Activated effector memory CD4-positive, alpha-beta T cell treated with anti-CD3 and anti-CD28 coated beads, Interleukin-2, amount 50 U/mL, for 16 hours (primary cell): ENCODE measurements at regions not wholly inside any gene's neighbourhood (a gene's known extent, or its start where the extent isn't known, plus 50 kb on each side); places are given as distances from the start of the nearest gene placed in this dataset.
"Not testable (repeated sequence)": the region's sequence is repeated elsewhere in the genome, so short reads cannot be mapped to it uniquely, and the experiment has no call there.

Experiments
- DNase-seq: peaks from one replicate; pipeline ENCODE4 v3.0.0-alpha.2; 2020

GRCh38 chr5:82596451-82596850, 318.3 kb upstream of the RPS23 start:
- no peak for DNase-seq

GRCh38 chr5:82595113-82595512, 317.0 kb upstream of the RPS23 start:
- DNase-seq, result no peak

DNA sequence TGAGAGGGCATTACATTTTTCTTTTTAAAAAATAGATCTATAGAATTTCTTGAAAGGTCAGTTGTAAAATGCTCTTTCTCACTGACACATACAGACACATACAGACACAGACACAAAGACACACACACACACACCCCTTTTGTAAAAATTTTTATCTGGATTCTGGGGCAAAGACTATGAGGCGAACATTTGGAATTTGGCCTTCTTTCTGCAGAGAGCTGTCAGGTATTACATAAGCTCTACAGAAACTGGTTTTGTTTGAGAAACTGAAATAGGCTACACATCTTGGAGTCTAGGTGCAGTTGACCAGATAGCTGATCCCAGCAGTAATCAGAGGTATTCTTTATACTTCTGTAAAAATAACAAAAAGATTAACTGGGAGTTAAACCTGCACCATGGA, 315.9 kb upstream of the RPS23 start:
- DNase-seq, result no peak

DNA sequence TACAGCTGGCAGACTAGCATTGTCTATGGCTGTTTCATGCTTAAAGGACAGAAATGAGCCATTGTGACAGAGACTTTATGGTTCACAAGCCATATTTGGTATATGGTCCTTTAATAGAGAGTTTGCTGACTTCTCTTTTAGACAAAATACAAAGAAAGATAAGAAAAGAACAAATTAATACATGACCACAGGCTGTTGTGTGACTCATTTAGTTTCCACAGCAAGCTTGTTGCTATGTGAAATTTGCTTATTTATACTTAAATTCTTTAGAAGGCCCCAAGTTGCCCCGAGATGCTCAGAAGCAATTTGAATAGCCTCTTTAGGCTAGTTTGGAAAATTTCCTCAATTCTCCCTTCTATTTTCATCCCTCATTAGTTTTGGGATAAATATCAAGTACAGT, 315.3 kb upstream of the RPS23 start:
- no peak for DNase-seq

- DNase-seq, result no peak
Measured at GRCh38 chr5:82591021-82591515, 312.9 kb upstream of the RPS23 start.

GRCh38 chr5:82590112-82590511, 312.0 kb upstream of the RPS23 start:
- DNase-seq, result no peak

DNA sequence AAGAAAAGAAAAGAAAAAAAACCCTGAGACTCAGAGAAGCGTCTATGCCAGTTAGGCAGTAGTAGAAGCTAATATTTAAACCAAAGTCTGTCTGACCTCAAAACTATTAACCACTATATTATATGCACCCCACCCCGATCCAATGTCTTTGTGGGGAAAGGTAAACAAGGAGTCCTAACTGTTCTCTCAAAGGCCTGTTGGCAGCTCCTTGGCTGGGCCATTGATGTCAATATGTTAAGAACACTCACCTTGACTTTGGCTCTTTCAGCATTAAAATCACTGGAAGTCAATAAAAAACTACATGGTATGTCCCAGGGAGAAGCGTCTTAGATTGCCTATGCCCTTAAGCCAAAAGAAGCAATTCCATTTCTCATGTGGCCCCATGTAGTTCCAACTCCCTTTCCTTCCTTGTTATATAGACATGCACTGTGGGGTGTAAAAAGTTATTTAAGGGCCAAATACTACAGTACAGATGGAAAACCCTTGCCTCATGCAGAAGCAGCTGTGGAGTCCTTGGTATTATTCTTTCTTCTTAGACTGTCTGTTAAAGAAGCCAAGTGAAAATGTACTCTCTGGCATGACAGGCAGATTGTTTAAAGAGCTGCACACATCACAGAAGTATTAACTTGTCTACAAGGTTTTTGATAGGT, 308.6 kb upstream of the RPS23 start:
- DNase-seq, result no peak

- DNase-seq, result no peak
Measured at GRCh38 chr5:82586181-82586580, 308.0 kb upstream of the RPS23 start.

- no peak for DNase-seq
Measured at GRCh38 chr5:82584631-82585030, 306.5 kb upstream of the RPS23 start.

GRCh38 chr5:82583331-82583730, 305.2 kb upstream of the RPS23 start:
- DNase-seq, result not testable (repeated sequence)

DNA sequence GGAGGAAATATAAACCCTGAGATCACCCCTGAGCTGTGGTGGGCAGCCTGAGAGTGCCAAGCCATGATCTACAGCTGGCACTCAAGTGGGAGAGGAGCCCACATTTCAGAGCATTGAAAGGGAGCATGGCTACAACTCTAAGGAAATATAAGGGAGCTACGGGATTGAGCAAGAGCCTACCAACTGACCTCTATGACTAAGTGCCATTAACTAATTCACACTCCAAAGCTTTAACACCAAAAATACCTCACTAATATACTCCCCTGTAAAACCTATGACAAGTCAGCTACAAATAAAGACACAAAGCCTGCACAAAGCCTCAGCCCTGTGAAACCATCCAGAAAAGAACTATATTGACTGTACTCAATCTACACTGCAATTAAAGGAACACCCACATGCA, 286.8 kb upstream of the RPS23 start:
- DNase-seq, result no peak

- no peak for DNase-seq
Measured at GRCh38 chr5:82563745-82564144, 285.6 kb upstream of the RPS23 start.

- DNase-seq, result no peak
Measured at GRCh38 chr5:82562696-82563240, 284.6 kb upstream of the RPS23 start.

DNA sequence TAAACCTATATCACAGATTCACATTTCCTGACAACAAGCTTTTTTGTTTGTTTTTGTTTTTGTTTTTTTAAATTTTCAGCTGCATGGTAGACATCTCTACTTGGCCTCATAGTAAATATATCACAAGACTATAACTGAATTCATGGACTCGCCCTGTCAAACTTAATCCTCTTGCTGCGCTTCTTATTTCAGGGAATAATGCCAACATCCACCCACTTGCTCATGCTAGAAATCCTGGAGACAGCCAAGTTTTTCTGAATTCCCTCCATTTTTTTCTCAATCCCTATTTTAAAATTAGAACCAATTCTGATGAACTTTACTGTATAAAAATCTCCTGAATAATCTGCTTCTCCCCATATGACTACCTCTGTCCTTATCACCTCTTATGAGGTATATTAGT, 283.6 kb upstream of the RPS23 start:
- no peak for DNase-seq

- DNase-seq, result no peak
Measured at GRCh38 chr5:82560969-82561368, 282.8 kb upstream of the RPS23 start.

GRCh38 chr5:82560561-82560960, 282.4 kb upstream of the RPS23 start:
- DNase-seq, result no peak

DNA sequence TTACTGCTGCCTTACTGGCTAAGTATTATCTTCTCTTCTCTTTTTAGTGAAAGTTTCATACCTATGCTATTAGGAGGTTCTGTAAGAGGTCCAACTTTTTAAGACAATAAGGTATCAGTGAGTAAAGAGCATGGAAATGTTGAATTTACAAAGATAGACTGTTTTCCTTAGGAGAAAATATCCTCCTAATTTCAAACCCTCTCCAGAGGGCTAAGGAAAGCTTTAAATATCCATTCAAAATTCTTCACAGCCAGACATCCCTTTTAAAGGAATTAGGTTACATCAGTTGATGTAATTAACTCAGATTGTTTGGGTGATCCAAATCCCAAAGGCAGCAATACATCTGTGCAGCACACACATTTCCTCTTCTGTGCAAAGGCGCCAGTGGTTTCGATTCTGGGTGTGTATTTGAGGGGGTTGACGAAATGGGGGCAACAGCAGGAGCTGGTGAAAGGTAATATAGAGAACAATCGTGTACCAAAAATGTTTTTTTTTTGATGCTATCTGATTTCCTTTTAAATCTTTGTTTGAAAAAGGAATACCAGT, 273.8 kb upstream of the RPS23 start:
- no peak for DNase-seq

GRCh38 chr5:82551192-82551591, 273.0 kb upstream of the RPS23 start:
- no peak for DNase-seq

GRCh38 chr5:82549263-82549662, 271.1 kb upstream of the RPS23 start:
- DNase-seq, result no peak

- DNase-seq, result no peak
Measured at GRCh38 chr5:82544004-82544403, 265.9 kb upstream of the RPS23 start.

DNA sequence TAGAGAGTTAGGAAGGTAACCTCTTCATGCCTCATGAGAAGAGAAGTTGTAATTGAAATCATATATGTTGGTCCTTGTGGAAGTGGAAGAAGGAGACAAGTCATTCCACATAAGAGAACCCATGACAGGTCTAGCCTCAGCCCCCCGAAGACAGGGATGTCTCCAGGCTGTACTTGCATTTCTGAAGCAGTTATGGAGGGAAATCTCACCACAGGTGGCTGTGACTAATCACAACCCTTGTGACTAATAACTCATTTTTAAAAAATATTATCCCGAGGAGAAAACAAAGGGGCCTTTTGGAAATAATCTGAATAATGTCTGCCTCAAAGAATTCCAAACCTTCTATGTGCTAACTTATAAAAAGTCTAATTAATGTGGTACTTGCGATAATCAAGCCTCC, 262.1 kb upstream of the RPS23 start:
- no peak for DNase-seq

GRCh38 chr5:82538339-82539034, 260.3 kb upstream of the RPS23 start:
- DNase-seq, result no peak

DNA sequence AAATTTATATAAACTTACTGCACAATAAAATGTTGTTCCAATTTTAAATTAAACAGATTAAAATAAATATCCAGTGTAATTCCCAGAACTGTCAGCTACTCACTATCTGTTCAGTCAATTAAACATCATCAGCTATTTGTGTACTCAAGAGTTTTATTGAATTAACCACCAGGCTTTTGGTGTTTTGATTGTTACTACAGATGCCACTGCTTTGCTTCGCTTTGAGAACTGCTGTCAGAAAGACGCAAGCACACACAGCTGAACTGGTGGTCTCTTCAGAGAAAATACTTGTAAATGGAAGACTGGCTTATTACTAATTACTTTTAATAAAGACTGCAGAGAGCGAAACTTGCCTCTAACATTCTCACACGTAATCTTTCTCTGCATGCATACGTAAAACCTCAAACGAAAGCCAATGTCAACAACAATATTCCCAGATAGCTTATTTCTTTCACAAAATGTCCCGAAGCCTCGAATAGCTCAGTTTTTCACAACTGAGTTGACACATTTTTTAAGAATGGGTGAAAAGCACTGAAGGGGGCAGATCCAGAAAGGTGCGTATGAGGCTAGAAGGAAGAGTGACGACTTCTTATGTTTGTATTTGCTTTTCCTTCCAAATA, 259.6 kb upstream of the RPS23 start:
- no peak for DNase-seq

DNA sequence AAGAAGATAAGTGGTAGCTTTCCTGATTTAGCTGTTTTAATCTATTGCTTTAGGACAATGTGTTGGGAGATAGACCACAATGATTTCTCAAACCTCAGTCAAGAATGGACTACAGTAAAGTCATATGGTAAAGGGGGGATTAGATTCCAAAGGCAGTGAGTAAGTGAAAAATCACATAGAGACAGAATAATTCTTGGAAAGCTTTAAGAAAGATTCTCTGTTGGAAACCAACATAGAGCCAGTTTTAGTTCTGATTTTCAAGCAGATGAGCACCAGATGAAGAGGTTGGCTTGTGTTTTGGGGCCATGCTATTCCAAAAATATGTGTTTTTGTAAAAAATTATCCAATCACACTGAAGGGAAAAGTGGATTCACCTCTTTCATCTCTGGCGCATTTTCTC, 256.8 kb upstream of the RPS23 start:
- no peak for DNase-seq
